H1 (cell line): ENCODE measurements at regions not wholly inside any gene's neighbourhood (a gene's known extent, or its start where the extent isn't known, plus 50 kb on each side); places are given as distances from the start of the nearest gene placed in this dataset.

Source experiments
- MAFK ChIP-seq: IDR thresholded peaks from 2 replicates; pipeline ENCODE4 v1.6.1; 2012; ENCODE audit warnings: low read depth, mild to moderate bottlenecking, improper control_type of control experiment, low read length
- TAF1 ChIP-seq: IDR thresholded peaks from 2 replicates; pipeline ENCODE4 v1.6.1; 2011; ENCODE audit warnings: mild to moderate bottlenecking, low read depth, low read length
- USF2 ChIP-seq: IDR thresholded peaks from 2 replicates; pipeline ENCODE4 v1.6.1; 2011; ENCODE audit warnings: low read length, improper control_type of control experiment
- ZNF274 ChIP-seq: IDR thresholded peaks from 2 replicates; pipeline ENCODE4 v1.7.0; 2012; ENCODE audit warnings: low read length, borderline replicate concordance; ENCODE audit errors: extremely low read depth

- TF ChIP-seq USF2: no peak
- TF ChIP-seq MAFK: no peak
- TF ChIP-seq ZNF274: no peak
- TF ChIP-seq TAF1: no peak
Observed at GRCh38 chr3:144552346-144553057, 580.9 kb downstream of the DIPK2A start (continued).
